ENCODE measurements at regions not wholly inside any gene's neighbourhood (a gene's known extent, or its start where the extent isn't known, plus 50 kb on each side); places are given as distances from the start of the nearest gene placed in this dataset.
"Not testable (repeated sequence)": the region's sequence is repeated elsewhere in the genome, so short reads cannot be mapped to it uniquely, and the experiment has no call there.

GRCh38 chr7:52616552-52616951, 418.9 kb upstream of the POM121L12 start:
- no peak for DNase-seq (ENCODE audit: extremely low read depth, low read depth, low spot score)

DNA sequence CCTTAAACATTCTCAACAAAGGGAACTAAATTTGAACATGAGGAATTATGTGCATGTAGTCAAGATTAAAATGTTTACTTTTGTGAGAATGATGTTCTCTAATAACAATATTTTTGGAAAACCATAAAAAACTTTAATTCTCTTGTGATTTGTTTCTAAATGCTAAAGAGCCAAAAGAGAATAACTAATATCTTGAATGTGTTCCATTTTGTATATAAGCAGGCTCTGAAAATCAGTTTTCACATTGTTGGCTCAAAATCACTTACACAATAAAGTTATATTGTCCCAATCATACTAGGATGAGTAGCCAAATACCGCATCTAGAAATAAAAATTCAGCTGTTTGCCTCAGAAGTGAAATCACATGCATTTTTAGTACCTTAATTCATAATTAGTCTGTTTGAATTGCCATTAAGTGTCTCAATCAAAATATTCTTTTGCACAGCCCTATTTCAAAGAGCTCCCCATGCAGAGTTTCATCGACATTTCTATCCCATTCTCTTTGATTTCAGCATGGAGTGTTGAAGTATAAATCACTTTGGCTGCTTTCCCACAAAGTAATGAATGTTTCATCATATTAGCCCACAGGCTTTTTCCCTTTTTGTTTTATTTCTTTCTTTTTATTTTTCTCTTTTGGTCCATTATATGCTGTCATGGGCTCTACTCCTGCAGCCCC, 420.3 kb upstream of the POM121L12 start:
- no peak for DNase-seq (ENCODE audit: extremely low read depth, low read depth, low spot score)

DNA sequence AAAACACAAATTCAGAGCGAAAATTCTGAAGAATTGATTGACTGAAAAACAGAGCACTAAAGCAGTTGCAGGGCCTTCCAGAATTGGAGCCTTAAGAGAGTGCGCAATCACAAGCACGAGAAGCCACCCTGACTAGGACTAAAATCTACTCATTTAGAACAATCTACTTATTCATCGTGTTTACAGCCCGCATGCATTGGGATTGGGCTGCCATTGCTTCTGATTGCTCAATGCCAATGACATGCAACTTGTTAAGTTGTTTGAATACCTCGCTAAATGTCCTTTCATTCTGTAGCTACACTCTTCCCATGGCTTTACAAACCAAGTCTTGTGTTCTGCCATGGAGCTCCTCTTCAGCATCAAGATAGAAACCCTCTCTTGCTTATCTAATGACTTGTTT, 425.9 kb upstream of the POM121L12 start:
- DNase-seq (ENCODE audit: extremely low read depth, low read depth, low spot score) = no peak

DNA sequence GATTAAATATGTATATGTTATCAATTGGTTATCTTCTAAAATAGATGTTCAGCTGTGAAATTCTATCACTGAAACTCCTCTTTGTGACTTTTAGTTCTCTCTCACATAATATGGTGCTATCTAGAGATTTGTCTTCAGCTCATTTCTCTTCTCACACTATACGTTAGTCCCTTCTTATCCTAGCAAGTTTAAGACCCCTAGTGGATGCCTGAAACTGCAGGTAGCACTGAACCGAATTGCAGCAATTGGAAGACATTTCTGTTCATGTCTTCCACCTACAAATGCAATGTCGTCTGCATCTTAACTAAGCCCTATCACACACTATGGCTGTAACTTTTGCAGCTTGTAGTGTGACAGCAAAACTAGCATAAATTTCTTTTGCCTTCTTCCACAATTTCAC, 442.7 kb upstream of the POM121L12 start:
- DNase-seq (ENCODE audit: extremely low read depth, low read depth, low spot score) = no peak

DNA sequence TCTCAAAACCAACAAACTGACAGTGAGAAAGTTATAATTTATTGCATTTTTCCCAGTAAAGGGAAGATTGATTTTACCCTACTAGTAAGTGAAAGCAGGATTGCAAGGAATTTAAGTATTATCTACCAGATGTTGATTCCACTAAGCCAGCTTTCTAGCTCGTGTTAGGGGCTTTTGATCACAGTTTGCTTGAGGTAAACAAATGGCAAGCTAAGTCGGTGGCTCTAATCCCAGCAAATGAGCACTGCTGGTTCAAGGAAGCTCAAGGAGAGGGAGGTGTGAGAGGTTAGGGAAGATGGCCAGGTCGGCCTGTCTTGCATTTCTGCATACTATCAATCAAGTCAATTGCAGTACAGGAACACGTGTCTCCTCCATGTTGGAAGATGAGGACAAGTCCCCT, 448.7 kb upstream of the POM121L12 start:
- no peak for DNase-seq (ENCODE audit: extremely low read depth, low read depth, low spot score)

DNA sequence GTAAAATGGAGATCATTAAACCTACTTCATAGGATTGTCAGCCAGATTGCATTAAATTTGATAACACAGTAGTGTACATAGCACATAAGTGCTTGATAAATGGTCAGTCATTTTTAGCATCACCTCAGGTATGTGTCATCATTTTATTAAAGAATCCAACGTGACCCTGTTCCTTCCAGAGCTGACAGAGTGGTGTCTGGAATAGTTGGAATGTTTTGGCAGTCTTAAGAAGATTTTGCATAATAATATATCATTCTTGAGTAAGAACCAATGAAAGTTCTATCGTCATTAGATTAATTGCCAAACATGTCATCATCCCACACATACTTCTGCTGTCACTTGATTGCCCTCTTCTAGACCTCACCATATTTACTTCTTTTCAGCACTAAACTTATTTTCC, 451.4 kb upstream of the POM121L12 start:
- no peak for DNase-seq (ENCODE audit: extremely low read depth, low read depth, low spot score)

- not testable (repeated sequence) for DNase-seq (ENCODE audit: extremely low read depth, low read depth, low spot score)
These were observed 462.3 kb upstream of the POM121L12 start for GRCh38 chr7:52573141-52573540.

- no peak for DNase-seq (ENCODE audit: extremely low read depth, low read depth, low spot score)
These were observed 464.4 kb upstream of the POM121L12 start for GRCh38 chr7:52571026-52571425.

DNA sequence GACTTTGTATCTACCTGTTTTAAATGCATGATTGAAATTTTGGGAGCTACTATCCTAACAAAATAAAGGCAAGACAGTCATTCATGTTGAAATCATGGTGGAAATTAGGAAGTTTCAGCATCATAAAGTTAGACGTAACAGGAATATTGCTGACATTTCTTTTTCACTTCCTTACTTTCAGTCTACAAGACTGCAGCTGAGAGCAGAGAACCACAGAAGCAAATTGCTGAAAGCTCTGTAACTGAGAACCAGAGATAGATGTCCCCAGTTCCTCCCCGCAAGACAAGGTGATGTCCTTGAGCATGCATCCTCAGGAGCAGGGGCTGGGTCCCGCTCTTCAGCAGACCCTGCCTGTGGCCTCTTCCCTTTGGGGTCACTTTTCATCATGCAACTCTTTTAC, 466.3 kb upstream of the POM121L12 start:
- DNase-seq (ENCODE audit: extremely low read depth, low read depth, low spot score) = no peak

DNA sequence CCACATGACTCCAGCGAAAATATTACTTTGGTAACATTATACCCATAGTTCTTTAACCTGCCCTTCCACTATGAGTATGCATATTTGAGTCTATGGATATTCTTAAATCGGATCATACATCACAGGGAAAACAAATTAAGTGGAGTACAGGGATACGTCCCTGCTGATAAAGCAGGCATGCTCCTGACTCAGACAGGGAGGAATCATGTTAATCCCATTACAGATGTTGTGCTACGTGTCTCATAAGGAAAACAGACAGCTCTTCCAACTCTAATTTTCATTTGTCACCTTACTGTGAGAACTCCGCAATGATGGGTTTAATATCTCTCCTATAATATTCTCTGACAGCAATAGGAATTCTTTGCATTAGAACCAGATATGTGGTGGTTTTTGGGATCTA, 469.5 kb upstream of the POM121L12 start:
- no peak for DNase-seq (ENCODE audit: extremely low read depth, low read depth, low spot score)

- no peak for DNase-seq (ENCODE audit: extremely low read depth, low read depth, low spot score)
These were observed 479.6 kb upstream of the POM121L12 start for GRCh38 chr7:52555805-52556204.

- DNase-seq (ENCODE audit: extremely low read depth, low read depth, low spot score) = no peak
These were observed 488.0 kb upstream of the POM121L12 start for GRCh38 chr7:52547308-52547910.

- DNase-seq (ENCODE audit: extremely low read depth, low read depth, low spot score) = not testable (repeated sequence)
These were observed 494.2 kb upstream of the POM121L12 start for GRCh38 chr7:52541198-52541765.

GRCh38 chr7:52540041-52540440, 495.4 kb upstream of the POM121L12 start:
- DNase-seq (ENCODE audit: extremely low read depth, low read depth, low spot score) = no peak

DNA sequence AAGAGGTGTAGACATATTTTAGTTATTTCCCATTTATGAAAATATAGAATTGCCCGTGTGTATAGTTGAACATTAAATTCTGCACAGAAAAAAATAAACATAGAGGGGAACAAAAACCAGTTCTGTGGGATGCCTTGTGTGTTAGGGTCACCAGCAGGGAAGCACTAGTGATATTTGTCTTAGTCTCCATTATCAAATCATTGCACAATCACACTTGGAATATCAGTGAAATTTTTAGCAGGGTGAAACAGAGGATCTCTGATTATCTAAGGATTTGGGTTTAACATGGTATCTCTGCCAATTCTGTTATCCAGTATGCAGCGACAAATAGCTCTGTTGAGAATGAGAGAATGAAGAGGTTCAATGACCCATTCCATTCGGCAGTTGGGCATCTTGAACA, 496.0 kb upstream of the POM121L12 start:
- no peak for DNase-seq (ENCODE audit: extremely low read depth, low read depth, low spot score)

- no peak for DNase-seq (ENCODE audit: extremely low read depth, low read depth, low spot score)
These were observed 498.4 kb upstream of the POM121L12 start for GRCh38 chr7:52537051-52537450.

DNA sequence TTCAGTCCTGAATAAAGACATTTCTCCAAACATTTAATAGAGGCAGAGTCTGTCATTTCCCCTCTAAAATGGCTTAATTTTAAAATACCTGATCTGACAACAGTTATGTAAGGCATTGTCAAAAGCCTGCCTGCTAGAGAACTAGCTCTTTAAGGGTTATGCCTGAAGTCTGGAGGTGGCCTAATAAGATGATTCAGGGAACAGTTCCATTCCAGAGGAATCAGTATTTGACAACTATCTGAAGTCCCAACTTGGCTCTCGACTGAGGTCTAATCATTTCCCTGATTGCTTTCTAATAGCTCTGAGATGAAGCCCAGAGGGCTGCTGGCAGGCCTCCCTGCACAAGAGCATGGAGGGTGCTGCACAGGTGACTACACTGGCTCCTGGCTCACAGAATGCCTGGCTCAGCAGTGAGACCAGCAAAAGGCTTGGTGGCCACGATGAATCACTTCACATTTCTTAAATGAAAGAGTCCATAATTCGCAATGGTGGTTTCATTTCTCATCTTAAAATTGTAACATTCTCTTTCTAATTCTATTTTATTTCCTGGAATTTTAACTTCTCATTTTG, 509.6 kb upstream of the POM121L12 start:
- no peak for DNase-seq (ENCODE audit: extremely low read depth, low read depth, low spot score)

GRCh38 chr7:52518869-52519268, 516.6 kb upstream of the POM121L12 start:
- DNase-seq (ENCODE audit: extremely low read depth, low read depth, low spot score) = no peak

- no peak for DNase-seq (ENCODE audit: extremely low read depth, low read depth, low spot score)
These were observed 522.8 kb upstream of the POM121L12 start for GRCh38 chr7:52512656-52513055.

GRCh38 chr7:52507546-52508255, 527.7 kb upstream of the POM121L12 start:
- DNase-seq (ENCODE audit: extremely low read depth, low read depth, low spot score) = no peak

GRCh38 chr7:52506325-52506724, 529.1 kb upstream of the POM121L12 start:
- DNase-seq (ENCODE audit: extremely low read depth, low read depth, low spot score) = no peak
